Epithelial cell of esophagus (primary cell): ENCODE measurements at regions not wholly inside any gene's neighbourhood (a gene's known extent, or its start where the extent isn't known, plus 50 kb on each side); places are given as distances from the start of the nearest gene placed in this dataset.

ENCODE experiments used
- DNase-seq: peaks from one replicate; pipeline ENCODE4 v3.0.0; 2010; ENCODE audit warnings: low read depth
- H3K4me3 ChIP-seq: 2 replicates; pipeline ENCODE4 v1.5.1; 2011; ENCODE audit warnings: mild to moderate bottlenecking, low read length, control low read depth
- TF ChIP-seq, protein P1 (sequence below): IDR thresholded peaks from 2 replicates; pipeline ENCODE4 v1.5.1; 2011; ENCODE audit warnings: low read depth, mild to moderate bottlenecking, low read length, control low read depth, inconsistent platforms; ENCODE audit not compliant: insufficient read depth; ENCODE audit errors: missing control alignments

DNA sequence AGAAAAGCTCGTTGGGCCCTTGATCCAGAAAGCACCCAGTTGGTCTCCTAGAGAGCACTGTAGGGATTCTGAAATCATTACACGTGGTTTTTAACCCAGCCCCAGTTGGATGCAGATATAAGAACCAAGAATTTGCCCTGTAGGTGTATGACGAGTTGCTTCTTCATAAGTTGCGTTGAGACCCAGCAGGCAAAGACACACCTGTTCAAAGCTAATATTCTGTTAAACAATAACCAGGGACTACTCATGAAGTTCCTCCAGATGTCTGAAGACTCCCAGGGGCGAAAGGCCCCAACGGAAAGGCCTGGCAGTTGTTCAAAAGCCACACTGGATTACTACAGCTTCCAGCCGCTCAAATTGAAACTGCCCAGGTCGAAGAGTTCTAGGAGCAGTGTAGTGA is 88.6 kb upstream of the HNRNPU start:
- TF ChIP-seq, protein P1, sequence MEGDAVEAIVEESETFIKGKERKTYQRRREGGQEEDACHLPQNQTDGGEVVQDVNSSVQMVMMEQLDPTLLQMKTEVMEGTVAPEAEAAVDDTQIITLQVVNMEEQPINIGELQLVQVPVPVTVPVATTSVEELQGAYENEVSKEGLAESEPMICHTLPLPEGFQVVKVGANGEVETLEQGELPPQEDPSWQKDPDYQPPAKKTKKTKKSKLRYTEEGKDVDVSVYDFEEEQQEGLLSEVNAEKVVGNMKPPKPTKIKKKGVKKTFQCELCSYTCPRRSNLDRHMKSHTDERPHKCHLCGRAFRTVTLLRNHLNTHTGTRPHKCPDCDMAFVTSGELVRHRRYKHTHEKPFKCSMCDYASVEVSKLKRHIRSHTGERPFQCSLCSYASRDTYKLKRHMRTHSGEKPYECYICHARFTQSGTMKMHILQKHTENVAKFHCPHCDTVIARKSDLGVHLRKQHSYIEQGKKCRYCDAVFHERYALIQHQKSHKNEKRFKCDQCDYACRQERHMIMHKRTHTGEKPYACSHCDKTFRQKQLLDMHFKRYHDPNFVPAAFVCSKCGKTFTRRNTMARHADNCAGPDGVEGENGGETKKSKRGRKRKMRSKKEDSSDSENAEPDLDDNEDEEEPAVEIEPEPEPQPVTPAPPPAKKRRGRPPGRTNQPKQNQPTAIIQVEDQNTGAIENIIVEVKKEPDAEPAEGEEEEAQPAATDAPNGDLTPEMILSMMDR, result no peak
- DNase-seq, result peak; percentile 77
- H3K4me3 ChIP-seq, result no peak overlapping the region

DNA sequence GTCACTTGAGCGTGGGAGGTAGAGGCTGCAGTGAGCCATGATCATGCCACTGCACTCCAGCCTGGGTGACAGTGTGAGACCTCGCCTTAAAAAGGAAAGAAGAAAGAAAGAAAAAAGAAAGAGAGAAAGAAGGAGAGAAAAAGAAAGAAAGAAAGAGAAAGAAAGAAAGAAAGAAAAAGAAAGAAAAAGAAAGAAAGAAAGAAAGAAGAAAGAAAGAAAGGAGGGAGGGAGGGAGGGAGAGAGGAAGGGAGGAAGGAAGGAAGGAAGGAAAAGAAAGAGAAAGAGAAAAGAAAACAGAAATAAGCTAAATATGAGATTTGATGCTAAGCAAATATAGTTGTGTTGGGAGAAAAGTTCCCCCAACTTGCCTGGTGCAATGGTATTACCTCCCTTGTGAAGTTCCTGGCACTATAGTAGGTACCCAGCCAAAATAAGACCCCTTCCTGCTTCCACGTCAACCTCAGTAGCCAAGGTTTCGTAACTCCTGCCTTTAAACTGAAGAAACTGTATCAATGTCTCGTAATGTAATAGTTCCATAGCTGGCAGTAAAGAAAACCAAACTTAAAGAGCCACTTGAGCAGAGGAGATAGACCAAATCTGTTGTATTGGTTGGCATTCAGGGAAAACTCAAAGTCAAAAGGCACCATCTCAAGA is 88.1 kb upstream of the HNRNPU start:
- TF ChIP-seq, protein P1, result no peak
- DNase-seq, result no peak
- H3K4me3 ChIP-seq, result no peak overlapping the region

DNA sequence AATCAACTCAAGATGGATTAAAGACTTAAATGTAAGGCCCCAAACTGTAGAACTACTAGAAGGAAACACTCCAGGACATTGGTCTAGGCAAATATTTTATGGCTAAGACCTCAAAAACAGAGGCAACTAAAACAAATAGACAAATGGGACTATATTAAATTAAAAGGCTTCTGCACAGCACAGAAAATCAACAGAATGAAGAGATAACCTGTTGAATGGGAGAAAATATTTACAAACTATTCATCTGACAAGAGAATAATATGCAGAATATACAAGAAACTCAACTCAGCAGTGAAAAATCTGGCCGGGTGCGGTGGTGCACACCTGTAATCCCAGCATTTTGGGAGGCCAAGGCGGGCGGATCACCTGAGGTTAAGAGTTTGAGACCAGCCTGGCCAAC is 84.1 kb upstream of the HNRNPU start:
- TF ChIP-seq, protein P1, result no peak
- no peak overlapping the region for H3K4me3 ChIP-seq
- no peak for DNase-seq

DNA sequence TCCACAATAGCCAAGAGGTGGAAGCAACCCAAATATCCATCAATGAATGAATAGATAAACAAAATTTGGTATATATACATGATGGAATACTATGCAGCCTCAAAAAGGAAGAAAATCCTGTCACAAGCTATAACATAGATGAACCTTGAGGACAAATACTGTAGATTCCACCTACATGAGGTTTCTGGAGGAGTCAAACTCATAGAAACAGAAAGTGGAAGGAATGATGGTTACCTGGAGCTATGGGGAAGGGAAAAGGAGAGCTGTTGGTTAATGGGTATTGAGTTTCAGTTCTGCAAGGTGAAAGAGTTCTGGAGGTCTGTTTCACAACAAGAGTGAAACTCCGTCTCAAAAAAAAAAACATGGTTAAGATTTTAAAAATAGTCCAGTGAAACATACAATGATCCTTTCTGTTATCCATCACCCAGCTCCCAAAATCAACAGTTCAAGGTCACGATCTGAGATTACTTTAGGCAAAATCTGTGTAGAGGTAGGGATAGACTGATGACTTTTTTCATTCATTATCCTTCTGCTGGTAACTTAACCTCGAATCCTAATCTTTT is 80.8 kb upstream of the HNRNPU start:
- no peak overlapping the region for H3K4me3 ChIP-seq
- DNase-seq, result no peak
- TF ChIP-seq, protein P1, result no peak

DNA sequence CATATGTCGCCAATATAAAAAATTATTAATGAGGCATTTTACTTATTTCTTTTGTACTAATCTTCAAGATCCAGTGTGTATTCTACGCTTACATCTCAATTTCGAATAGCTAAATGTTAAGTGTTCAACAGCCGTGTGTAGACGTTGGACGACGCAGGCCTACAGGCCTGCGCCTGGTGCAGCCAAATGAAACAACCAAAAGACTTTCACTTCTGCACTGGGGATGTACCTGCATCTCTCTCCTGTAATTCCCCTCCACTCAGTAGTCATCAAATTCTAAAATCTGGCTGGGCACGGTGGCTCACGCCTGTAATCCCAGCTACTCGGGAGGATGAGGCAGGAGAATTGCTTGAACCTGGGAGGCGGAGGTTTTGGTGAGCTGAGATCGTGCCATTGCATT is 76.8 kb upstream of the HNRNPU start:
- no peak for DNase-seq
- TF ChIP-seq, protein P1, result no peak
- H3K4me3 ChIP-seq, result no peak overlapping the region

DNA sequence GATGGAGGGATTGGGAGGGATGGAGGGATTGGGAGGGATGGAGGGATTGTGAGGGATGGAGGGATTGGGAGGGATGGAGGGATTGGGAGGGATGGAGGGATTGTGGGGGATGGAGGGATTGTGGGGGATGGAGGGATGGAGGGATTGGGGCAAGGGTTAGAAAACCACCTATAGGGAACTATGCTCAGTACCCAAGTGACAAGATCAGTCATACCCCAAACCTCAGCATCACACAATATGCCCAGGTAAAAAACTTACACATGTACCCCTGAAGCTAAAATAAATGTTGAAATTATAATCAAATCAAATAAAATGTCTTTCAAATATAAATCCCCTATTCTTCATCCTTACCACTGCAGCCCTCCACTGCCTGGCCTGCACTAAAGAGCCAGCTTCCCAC is 72.8 kb upstream of the HNRNPU start:
- no peak for DNase-seq
- TF ChIP-seq, protein P1, result no peak
- no peak overlapping the region for H3K4me3 ChIP-seq
